ENCODE measurements at regions not wholly inside any gene's neighbourhood (a gene's known extent, or its start where the extent isn't known, plus 50 kb on each side); places are given as distances from the start of the nearest gene placed in this dataset.

GRCh38 chr4:66629927-66630326, 915.4 kb downstream of the CENPC start:
- TF ChIP-seq CTCF (IDR thresholded peaks at IDR 0.05 in 8 of 11, conservative IDR thresholded peaks at IDR 0.05 in 3 of 11): no peak
- TF ChIP-seq POLR2AphosphoS5 (IDR thresholded peaks at IDR 0.05): no peak
- no peak for TF ChIP-seq POLR2A (IDR thresholded peaks at IDR 0.05)
- intact Hi-C loops (cut with DNase I; ENCODE audit: low total_unique reads): no loop called here
- Histone ChIP-seq H3K4me3 (no peak overlapping the region), H3K36me3 (no peaks in the 10 kb centered on the region), H3K27me3 (replicated peaks in 1 of 7) (no peaks in the 10 kb centered on the region), H3K27ac (no peak overlapping the region), H3K9me3 (peaks cover 0 to 7% (median 0%) of the 10 kb centered on the region in 8 donors), H3K4me1 (no peaks in the 10 kb centered on the region)
- no peak for DNase-seq

GRCh38 chr4:66628146-66628545, 917.2 kb downstream of the CENPC start:
- Histone ChIP-seq H3K36me3 (no peaks in the 10 kb centered on the region), H3K9me3 (peaks cover 0 to 12% (median 0%) of the 10 kb centered on the region in 8 donors), H3K27ac (no peak overlapping the region), H3K4me1 (no peaks in the 10 kb centered on the region), H3K27me3 (replicated peaks in 1 of 7) (no peaks in the 10 kb centered on the region), H3K4me3 (no peak overlapping the region)
- 59 to 80% (median 72%) methylated on average over 3 of the region's 3 CpGs for WGBS, 5 donors
- intact Hi-C loops (cut with DNase I; ENCODE audit: low total_unique reads): no loop called here
- DNase-seq: no peak
- TF ChIP-seq POLR2AphosphoS5 (IDR thresholded peaks at IDR 0.05): no peak
- no peak for TF ChIP-seq POLR2A (IDR thresholded peaks at IDR 0.05)
- TF ChIP-seq CTCF (IDR thresholded peaks at IDR 0.05 in 8 of 11, conservative IDR thresholded peaks at IDR 0.05 in 3 of 11): no peak

GRCh38 chr4:66625480-66625879, 919.8 kb downstream of the CENPC start:
- Histone ChIP-seq H3K9me3 (peaks cover 0 to 25% (median 4%) of the 10 kb centered on the region in 8 donors), H3K36me3 (no peaks in the 10 kb centered on the region), H3K4me1 (no peaks in the 10 kb centered on the region), H3K27me3 (replicated peaks in 1 of 7) (no peaks in the 10 kb centered on the region), H3K27ac (no peak overlapping the region), H3K4me3 (no peak overlapping the region)
- TF ChIP-seq CTCF (IDR thresholded peaks at IDR 0.05 in 8 of 11, conservative IDR thresholded peaks at IDR 0.05 in 3 of 11) (no peak), POLR2A (IDR thresholded peaks at IDR 0.05) (no peak), POLR2AphosphoS5 (IDR thresholded peaks at IDR 0.05) (no peak)
- 91 to 94% (median 92%) methylated on average over 5 of the region's 5 CpGs for WGBS, 5 donors
- intact Hi-C loops (cut with DNase I; ENCODE audit: low total_unique reads): no loop called here
- no peak for DNase-seq

- TF ChIP-seq POLR2AphosphoS5 (IDR thresholded peaks at IDR 0.05): no peak
- WGBS, 5 donors: 82 to 91% (median 85%) methylated on average over 2 of the region's 2 CpGs
- intact Hi-C loops (cut with DNase I; ENCODE audit: low total_unique reads): no loop called here
Measured at GRCh38 chr4:66613591-66613990, 931.7 kb downstream of the CENPC start.

GRCh38 chr4:66609014-66609413, 936.3 kb downstream of the CENPC start:
- no peaks in the 10 kb centered on the region for H3K4me1 ChIP-seq
- no peak overlapping the region for H3K4me3 ChIP-seq
- no peak overlapping the region for H3K27ac ChIP-seq
- no peak for DNase-seq
- no peaks in the 10 kb centered on the region for H3K27me3 ChIP-seq (replicated peaks in 1 of 7)
- WGBS, 5 donors: 79 to 93% (median 90%) methylated on average over 2 of the region's 2 CpGs
- TF ChIP-seq CTCF (IDR thresholded peaks at IDR 0.05 in 8 of 11, conservative IDR thresholded peaks at IDR 0.05 in 3 of 11) (no peak), POLR2AphosphoS5 (IDR thresholded peaks at IDR 0.05) (no peak), POLR2A (IDR thresholded peaks at IDR 0.05) (no peak)
- peaks cover 0 to 13% (median 9%) of the 10 kb centered on the region in 8 donors for H3K9me3 ChIP-seq
- intact Hi-C loops (cut with DNase I; ENCODE audit: low total_unique reads): no loop called here
- H3K36me3 ChIP-seq: no peaks in the 10 kb centered on the region

More at GRCh38 chr4:66613591-66613990, 931.7 kb downstream of the CENPC start:
- no peaks in the 10 kb centered on the region for H3K4me1 ChIP-seq
- DNase-seq: no peak
- peaks cover 2 to 57% (median 44%) of the 10 kb centered on the region in 8 donors for H3K9me3 ChIP-seq
- no peak overlapping the region for H3K4me3 ChIP-seq
- no peaks in the 10 kb centered on the region for H3K36me3 ChIP-seq
- no peaks in the 10 kb centered on the region for H3K27me3 ChIP-seq (replicated peaks in 1 of 7)
- no peak overlapping the region for H3K27ac ChIP-seq
